ENCODE measurements at regions not wholly inside any gene's neighbourhood (a gene's known extent, or its start where the extent isn't known, plus 50 kb on each side); places are given as distances from the start of the nearest gene placed in this dataset.

DNA sequence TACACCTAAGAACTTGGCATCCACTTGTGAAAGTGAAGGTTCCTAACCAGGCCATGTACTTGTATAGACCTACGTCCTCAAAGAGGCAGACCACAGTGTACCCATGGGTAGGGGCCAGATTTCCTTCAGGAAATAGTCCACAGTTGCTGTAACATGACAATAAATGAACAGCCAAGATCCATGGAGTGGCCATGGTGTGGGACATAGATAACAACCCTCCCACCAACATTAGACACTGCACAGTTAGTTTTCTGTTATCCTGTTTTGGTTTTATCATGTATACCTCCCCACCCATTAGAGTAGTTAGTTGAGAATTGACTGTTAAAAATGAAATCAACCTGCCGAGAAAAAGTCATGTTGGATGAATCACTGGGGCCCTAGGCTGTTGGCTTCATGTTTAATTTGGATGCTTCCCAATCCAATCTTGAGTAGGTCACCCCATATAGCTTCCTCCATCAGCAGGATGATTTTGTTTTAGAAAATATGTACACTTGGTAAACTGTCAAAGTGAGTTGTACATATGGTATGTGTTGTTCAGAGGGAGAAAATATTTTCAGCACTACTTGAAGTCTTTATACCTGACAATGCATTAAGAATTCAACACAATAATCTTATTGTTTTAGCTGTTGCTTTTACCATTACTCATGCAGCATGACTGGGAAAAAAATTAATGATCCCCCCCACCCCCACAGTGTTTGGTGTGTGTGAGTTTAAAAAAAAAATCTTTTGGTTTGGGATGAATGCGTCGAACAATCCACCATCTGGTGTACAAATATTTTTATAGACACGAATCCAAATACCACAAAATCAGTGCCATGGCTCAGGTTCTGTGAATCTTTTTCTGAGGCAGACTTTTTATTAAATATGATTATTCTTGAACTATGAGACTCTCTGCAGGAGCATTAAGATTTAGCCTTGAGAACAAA, 88.3 kb upstream of the ARHGAP29 start:
- DNase-seq: peak; percentile 99

- peak; percentile 78 for DNase-seq
Measured at GRCh38 chr1:94324178-94324544, 86.8 kb upstream of the ARHGAP29 start.

DNA sequence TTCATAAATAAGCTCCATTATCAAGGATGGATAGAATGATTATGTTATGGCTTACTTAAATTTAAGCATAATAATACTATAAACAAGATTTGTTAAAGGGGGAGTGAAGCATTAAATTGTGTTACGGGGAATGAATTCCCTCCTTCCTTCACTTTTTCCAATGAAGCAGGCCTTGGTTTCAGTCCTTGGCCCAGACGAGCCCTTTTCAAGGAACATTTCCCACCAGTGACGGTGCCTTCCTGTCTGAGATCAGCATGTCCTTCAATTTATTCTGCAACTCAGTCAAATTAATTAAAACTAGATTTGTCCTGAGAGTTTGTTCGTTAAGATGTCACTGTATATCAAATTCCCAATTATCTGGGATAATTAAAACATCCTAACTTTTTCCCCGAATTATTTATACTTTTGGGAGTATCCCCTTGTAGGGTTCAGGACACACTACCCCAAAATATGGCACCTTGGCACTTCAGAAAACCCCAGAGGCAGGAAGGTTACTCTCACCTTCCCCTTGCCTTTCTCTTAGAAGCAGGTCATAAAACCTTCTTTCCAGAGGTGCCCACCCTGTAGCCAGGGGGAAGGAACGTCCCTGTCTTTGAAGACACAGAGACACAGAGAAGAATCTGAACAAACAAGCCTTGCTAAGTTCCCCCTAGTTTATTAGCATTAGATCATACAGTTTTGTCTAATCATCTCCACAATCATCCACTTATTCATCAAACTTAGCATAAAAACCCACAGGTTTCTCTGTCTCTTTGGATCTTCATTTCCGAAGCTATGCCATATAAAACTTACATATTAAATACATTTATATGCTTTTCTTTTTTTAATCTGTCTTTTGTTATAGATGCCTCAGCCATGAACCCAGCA, 86.2 kb upstream of the ARHGAP29 start:
- no peak for DNase-seq

DNA sequence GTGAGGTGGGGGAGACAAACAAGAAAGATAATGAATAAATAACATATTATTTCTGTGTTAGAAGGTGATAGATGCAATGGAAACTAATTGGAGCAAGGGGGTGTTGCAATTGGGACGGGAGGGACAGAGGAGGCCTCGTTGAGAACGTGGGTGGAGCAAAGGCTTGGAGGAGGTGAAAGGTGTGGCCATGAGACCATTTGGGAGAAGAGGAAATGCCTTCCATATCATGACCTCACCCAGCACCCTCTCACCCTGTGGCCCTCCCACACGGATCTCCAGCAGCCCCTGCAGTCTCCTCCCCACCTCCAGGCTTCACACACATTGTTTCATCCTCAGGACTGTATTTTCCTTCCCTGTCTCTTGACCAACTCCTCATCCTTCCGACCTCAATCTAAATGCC, 85.3 kb upstream of the ARHGAP29 start:
- no peak for DNase-seq

DNA sequence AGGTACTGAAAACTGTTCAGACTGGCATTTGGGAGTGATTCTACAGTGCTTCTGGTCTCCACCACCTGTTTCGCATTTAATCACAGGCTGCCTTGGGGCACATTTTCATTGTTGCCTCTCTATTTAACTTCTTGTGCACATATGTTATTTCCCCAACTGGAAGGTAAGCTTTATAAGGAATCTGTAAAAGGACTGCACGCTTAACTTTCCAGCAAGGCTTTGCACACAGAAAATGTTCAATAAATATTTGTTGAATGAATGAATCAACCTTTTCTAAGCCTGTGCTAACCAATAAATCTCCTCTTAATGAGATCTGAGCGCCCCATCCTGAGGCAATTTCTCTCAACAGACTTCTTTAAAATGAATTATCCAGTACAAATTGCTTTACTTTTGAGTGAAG, 84.3 kb upstream of the ARHGAP29 start:
- no peak for DNase-seq

DNA sequence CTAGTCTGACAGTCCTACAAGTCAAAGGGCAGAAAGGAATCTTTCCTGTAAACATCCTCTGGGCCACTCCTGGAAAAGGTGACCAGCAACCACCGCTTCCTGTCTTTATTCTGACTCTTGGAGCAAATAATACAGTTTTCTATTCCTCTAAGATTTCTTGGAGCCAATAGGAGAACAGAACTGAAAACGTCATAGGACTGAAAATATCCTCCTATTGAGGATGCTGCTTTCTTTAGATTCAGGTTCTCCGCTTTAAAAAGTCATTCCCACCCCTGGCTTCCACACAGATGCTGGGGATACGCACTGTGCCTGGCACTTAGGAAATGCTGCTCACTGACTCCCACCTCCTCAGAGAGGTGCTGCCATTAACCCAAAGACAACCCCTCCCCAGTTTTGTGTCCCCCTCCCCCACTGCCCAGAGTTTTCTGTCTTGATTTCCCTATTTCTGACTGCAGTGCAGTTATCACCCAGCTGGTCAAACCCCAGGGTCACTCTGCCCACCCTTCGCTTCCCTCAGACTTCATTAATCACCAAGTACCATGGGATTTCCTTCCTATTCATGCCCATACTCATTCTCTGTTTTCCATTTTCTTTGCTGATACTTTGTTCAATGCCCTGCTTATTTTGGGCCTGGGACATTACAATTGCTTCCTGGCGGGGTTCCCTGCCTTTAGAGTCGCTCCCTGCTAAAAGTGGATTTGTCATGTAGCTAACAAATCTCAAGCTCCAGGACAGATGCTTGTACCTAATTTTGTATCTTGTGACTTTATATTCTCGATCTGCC, 82.1 kb upstream of the ARHGAP29 start:
- DNase-seq: no peak

DNA sequence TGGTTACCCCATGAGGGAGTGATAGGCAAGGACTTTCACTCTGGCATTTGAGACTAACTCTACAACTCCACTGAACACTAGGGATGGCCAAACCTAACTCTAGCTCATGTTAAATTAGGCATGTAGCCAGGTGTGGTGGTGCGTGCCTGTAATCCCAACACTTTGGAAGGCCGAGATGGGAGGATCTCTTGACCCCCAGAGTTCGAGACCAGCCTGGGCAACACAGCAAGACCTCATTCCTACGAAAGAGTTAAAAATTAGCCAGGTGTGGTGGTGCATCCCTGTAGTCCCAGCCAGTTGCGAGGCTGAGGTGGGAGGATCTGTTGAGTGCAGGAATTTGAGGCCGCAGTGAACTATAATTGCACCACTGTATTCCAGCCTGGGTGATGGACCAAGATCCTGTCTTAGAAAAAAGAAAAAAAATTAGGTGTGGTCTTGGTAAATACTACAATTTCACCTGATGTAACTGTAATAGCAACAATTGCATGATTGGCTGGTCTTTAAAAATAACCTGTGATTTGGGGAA, 81.2 kb upstream of the ARHGAP29 start:
- no peak for DNase-seq

- DNase-seq: no peak
Measured at GRCh38 chr1:94317790-94318188, 80.4 kb upstream of the ARHGAP29 start.

DNA sequence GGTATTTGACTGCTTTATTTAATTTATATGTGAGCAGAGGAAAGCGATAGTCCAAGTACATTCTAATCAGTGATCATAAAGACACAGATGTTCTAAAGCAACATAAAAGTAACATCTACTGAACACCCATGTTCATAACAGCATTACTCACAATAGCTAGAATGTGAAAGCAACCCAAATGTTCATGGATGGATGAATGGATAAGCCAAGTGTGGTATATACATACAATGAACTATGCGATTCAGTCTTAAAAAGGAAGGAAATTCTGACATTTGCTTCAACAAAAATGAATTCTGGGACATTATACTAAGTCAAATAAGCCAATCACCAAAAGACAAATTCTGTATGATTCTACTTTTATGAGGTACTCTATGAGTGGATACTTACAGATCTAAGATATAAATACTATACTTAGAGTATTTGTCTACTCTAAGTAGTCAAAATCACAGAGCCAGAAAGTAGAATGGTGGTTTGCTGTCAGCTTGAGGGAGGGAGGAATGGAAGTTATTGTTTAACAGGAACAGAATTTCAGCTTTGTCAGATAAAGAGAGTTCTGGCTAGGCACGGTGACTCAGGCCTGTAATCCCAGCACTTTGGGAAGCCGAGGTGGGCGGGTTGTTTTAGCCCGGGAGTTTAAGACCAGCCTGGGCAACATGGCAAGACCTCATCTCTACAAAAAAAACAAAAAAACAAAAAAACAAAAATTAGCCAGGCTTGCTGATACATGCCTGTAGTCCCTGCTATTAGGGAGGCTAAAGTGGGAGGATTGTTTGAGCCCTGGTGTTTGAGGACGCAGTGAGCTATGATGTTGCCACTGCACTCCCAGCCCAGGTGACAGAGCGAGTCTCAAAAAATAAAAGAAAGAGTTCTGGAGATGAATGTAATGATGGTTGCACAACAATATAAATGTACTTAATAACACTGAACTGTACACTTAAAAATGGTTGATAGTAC, 79.7 kb upstream of the ARHGAP29 start:
- DNase-seq: no peak

GRCh38 chr1:94316183-94316582, 78.8 kb upstream of the ARHGAP29 start:
- DNase-seq: no peak

DNA sequence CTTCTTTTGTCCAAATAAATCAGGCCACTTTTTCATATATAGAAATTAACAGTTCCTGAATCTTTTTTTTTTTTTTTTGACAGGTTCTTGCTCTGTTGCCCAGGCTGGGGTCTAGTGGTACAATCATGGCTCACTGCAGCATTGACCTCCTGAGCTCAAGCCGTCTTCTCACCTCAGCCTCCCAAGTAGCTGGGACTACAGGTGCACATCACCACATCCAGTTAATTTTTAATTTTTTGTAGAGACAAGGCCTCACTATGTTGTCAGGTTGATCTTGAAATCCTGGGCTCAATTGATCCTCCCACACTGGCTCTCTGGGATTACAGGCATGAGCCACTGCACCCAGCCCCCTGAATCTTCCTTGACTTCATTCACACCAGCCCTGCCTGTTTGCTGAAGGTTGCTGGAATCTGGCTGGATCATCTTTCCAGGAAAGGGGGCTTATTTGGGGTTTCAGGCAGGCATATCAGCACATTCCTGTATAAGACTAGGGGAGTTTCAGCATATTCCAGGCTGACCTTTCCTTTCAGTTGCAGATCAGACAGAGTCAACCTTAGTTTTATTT, 78.2 kb upstream of the ARHGAP29 start:
- no peak for DNase-seq

GRCh38 chr1:94314222-94314858, 77.0 kb upstream of the ARHGAP29 start:
- no peak for DNase-seq

DNA sequence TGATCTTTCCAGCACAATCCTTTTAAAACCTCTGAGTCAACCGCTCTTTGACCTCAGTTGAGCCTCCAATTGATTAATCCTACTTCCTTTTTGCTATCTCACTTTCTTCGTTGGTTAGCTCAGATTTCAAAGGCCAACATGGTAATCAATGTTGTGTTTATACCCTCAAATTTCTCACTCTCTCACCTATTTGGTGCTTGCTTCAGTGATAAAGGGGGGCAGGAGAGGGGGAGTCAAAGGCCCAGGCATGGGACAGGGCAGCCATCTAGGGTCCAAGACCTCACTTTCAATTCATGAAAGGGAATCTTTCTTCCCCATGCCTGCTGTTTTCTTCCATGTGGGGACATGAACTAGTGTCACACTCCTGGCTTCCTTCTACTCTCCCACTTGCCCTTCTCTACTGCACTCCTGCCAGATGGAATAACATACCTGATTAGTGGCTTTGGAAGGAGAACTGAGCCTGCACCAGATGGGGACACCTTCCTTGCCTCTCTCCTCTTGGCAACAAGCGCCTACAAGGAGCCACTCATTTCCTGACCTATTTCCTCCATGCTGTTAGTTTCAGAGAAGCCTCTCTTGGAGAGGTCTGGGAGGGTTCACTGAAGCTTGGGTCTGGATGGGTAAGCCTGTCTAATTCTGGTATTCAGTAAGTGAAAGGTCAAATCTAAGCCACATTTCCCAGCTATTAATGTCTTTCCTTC, 73.3 kb upstream of the ARHGAP29 start:
- no peak for DNase-seq

GRCh38 chr1:94309829-94310569, 72.6 kb upstream of the ARHGAP29 start:
- DNase-seq: no peak

GRCh38 chr1:94309216-94309615, 71.8 kb upstream of the ARHGAP29 start:
- DNase-seq: no peak

DNA sequence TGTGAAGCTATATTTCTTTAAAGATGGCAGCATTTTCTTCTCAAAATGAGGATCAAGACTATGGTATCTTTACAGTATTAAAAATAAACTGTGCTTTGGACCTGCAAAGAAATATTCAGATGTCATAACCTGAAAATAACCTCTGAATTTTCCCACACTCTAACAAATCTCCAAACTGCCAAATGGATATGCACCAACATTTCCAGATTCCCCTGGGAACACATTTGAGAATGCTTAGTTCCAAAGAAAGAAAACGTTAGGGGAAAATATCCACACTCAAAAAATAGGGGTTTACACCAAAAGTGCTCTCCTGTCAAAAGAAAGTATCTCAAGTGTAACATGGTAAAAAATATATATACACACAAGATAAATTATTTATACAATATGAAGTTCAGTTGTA, 69.1 kb upstream of the ARHGAP29 start:
- no peak for DNase-seq

DNA sequence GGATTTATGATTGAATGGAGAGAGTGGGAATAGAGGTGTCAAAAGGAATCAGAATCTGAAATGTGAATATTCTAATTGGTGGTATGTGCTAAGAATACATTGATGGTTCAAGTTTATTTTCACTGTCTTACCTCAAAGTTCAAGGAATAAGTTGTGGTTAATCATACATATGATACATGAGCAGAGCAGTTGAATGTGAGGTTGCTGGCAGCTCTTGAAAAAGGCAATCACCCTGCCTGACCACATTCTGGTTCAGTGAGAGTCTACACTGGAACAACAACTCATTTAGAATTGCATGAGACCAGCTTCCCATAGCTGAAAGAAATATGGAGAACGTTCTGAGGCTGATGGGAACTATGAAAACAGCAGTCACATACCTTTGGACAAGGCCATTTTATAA, 68.3 kb upstream of the ARHGAP29 start:
- DNase-seq: peak; percentile 80

- no peak for DNase-seq
Measured at GRCh38 chr1:94304553-94304952, 67.2 kb upstream of the ARHGAP29 start.

DNA sequence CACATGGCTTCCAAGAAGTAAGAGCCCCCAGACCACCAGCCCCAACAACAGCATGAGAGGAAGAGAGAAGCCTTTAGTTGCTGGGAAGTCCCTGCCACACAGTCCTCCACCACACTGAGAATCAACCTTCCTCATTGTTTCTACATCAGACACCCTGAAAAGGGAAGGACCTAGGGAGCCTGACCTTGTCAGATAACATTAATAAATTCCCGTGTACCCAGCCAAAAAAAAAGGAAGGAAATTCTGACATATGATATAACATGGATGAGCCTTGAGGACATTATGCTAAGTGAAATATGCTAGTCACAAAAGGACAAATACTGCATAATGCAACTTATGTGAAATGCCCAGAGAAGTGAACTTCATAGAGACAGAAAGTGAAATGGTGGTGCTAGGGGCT, 65.6 kb upstream of the ARHGAP29 start:
- no peak for DNase-seq

Data from fibroblast of skin of right biceps (primary cell).